ENCODE measurements at regions not wholly inside any gene's neighbourhood (a gene's known extent, or its start where the extent isn't known, plus 50 kb on each side); places are given as distances from the start of the nearest gene placed in this dataset.

DNA sequence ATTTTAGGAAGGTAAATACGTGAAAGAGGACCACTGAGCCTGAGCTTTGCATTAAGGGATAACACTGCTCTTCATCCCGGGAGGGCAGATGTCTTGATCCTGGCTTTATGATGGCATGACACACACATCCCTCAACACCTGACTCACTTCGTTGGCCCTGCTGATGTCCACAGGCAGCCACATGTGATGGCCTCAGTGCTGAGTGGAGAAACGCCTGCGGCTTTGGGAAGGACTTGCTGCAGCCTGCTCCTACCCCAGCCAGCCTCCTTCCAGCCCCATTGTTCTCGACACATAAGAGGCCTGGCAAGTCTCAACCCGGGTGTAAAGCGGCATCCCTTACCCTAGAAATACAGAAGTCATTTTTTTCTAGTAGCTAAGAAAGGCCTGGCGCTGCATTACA, 169.0 kb downstream of the SYK start:
- WGBS (ENCODE audit: insufficient coverage): 92% methylated on average over 9 of the region's 9 CpGs
- peaks cover 0 to 4% of the 10 kb centered on the region in 2 donors for H3K4me1 Mint-ChIP-seq
- Histone ChIP-seq H3K36me3 (ENCODE audit: control insufficient read depth, insufficient read depth, low read length) (no peaks in the 10 kb centered on the region), H3K27ac (ENCODE audit: low read length) (no peak overlapping the region), H3K9me3 (ENCODE audit: control insufficient read depth, insufficient read depth, low read length) (no peaks in the 10 kb centered on the region), H3K4me1 (ENCODE audit: control insufficient read depth, insufficient read depth, low read length) (no peaks in the 10 kb centered on the region), H3K27me3 (ENCODE audit: control insufficient read depth, insufficient read depth, low read length) (no peaks in the 10 kb centered on the region), H3K4me3 (ENCODE audit: low read length) (no peak overlapping the region)
- no peak for DNase-seq
- H3K27me3 Mint-ChIP-seq (ENCODE audit: low read depth in 2 of 2): peaks cover 0 to 10% of the 10 kb centered on the region in 2 donors
- H3K9me3 Mint-ChIP-seq: no peaks in the 10 kb centered on the region
- no peak overlapping the region for H3K27ac Mint-ChIP-seq
- intact Hi-C loops (cut with micrococcal nuclease): no loop called here
- no peak for ATAC-seq
- TF ChIP-seq, protein P1, sequence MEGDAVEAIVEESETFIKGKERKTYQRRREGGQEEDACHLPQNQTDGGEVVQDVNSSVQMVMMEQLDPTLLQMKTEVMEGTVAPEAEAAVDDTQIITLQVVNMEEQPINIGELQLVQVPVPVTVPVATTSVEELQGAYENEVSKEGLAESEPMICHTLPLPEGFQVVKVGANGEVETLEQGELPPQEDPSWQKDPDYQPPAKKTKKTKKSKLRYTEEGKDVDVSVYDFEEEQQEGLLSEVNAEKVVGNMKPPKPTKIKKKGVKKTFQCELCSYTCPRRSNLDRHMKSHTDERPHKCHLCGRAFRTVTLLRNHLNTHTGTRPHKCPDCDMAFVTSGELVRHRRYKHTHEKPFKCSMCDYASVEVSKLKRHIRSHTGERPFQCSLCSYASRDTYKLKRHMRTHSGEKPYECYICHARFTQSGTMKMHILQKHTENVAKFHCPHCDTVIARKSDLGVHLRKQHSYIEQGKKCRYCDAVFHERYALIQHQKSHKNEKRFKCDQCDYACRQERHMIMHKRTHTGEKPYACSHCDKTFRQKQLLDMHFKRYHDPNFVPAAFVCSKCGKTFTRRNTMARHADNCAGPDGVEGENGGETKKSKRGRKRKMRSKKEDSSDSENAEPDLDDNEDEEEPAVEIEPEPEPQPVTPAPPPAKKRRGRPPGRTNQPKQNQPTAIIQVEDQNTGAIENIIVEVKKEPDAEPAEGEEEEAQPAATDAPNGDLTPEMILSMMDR (IDR thresholded peaks at IDR 0.05): no peak
- no peaks in the 10 kb centered on the region for H3K36me3 Mint-ChIP-seq
- H3K4me3 Mint-ChIP-seq: no peak overlapping the region

DNA sequence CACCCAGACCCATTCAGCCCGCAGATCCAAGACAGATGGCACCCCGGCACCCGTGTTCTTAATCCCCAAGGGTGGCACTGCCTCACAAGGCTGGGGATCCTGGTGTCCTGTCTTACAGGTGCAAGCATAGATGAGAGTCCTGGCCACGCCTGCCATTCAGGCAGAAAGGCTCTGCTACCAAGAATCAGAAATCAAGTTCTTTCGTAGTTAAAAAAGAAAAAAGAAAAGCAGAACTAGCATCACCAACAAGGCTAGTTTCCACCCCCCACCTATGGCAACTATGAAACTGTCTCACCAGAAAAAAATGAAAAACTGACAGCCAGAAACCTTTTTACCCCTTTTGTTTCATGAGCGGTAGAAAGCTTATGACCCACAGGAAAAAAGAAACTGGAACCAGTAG, 170.4 kb downstream of the SYK start:
- no peaks in the 10 kb centered on the region for H3K4me1 ChIP-seq (ENCODE audit: control insufficient read depth, insufficient read depth, low read length)

DNA sequence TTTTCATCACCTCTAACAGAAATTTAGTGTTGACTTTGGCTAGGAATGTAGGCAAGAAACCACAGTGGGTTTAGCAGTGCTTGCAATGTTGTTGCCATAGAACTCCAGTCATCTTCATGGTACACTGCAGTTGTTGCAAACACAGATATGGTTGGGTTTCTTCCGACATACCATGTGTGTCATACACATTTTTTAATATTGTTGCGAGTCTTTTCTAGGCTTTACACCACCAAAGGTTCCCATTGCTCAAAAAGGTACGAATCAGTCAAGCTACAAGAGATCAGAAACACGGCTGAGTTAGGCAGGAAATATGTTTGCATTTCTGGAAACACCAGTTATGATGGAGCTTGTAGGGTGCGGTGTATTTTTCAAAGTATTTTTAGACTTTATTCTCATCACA, 172.4 kb downstream of the SYK start:
- Histone ChIP-seq H3K27me3 (ENCODE audit: control insufficient read depth, insufficient read depth, low read length) (no peaks in the 10 kb centered on the region), H3K4me1 (ENCODE audit: control insufficient read depth, insufficient read depth, low read length) (peaks cover 4% of the 10 kb centered on the region), H3K9me3 (ENCODE audit: control insufficient read depth, insufficient read depth, low read length) (no peaks in the 10 kb centered on the region), H3K4me3 (ENCODE audit: low read length) (no peak overlapping the region), H3K27ac (ENCODE audit: low read length) (no peak overlapping the region), H3K36me3 (ENCODE audit: control insufficient read depth, insufficient read depth, low read length) (no peaks in the 10 kb centered on the region)
- H3K27me3 Mint-ChIP-seq (ENCODE audit: low read depth in 2 of 2): peaks cover 0 to 10% of the 10 kb centered on the region in 2 donors
- no peaks in the 10 kb centered on the region for H3K36me3 Mint-ChIP-seq
- no peak overlapping the region for H3K4me3 Mint-ChIP-seq
- DNase-seq (no peak), ATAC-seq (no peak)
- 94% methylated on average over 4 of the region's 5 CpGs for WGBS (ENCODE audit: insufficient coverage)
- intact Hi-C loops (cut with micrococcal nuclease): no loop called here
- H3K9me3 Mint-ChIP-seq: no peaks in the 10 kb centered on the region
- TF ChIP-seq, protein P1 (IDR thresholded peaks at IDR 0.05): no peak
- H3K4me1 Mint-ChIP-seq: peaks cover 1 to 8% of the 10 kb centered on the region in 2 donors
- no peak overlapping the region for H3K27ac Mint-ChIP-seq

More for the DNA sequence above, 170.4 kb downstream of the SYK start:
- H3K36me3 Mint-ChIP-seq: no peaks in the 10 kb centered on the region
- no peak for DNase-seq
- Histone ChIP-seq H3K27me3 (ENCODE audit: control insufficient read depth, insufficient read depth, low read length) (no peaks in the 10 kb centered on the region), H3K4me3 (ENCODE audit: low read length) (no peak overlapping the region), H3K9me3 (ENCODE audit: control insufficient read depth, insufficient read depth, low read length) (no peaks in the 10 kb centered on the region), H3K27ac (ENCODE audit: low read length) (no peak overlapping the region), H3K36me3 (ENCODE audit: control insufficient read depth, insufficient read depth, low read length) (no peaks in the 10 kb centered on the region)
- no peak overlapping the region for H3K27ac Mint-ChIP-seq
- WGBS (ENCODE audit: insufficient coverage): 80% methylated on average over 6 of the region's 6 CpGs
- no peak for ATAC-seq
- peaks cover 0 to 10% of the 10 kb centered on the region in 2 donors for H3K27me3 Mint-ChIP-seq (ENCODE audit: low read depth in 2 of 2)
- H3K4me3 Mint-ChIP-seq: no peak overlapping the region
- intact Hi-C loops (cut with micrococcal nuclease): no loop called here
- H3K9me3 Mint-ChIP-seq: no peaks in the 10 kb centered on the region
- TF ChIP-seq, protein P1 (IDR thresholded peaks at IDR 0.05): no peak
- H3K4me1 Mint-ChIP-seq: peaks cover 0 to 4% of the 10 kb centered on the region in 2 donors

DNA sequence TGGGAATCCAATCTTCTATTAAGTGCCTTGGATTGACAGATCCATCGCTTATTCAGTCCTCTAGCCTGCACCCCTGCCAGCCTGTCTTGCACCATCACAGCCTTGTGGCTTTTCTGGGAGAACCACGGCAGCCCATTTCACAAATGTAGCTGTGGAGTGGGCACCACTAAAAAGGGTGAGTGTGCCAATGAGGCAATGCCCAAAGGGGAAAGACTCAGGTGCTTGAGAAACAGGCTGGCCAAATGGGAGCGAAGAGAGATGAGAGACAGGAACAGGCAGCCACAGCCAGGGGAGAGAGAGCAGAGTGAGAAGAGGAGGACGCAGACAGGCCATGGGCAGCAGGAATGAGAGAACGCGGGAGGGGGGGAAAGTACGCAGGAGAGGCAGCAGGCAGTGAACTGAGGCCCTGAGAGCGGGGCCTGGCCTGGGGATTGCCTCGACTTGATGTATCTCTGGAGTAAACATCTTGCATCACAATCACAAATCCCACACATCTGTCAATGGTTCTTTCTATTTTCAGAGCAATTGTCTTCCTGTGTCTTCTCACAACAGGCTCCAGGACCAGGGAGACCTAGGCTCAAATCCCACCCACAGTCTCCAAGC, 173.1 kb downstream of the SYK start:
- H3K36me3 Mint-ChIP-seq: no peaks in the 10 kb centered on the region
- H3K27ac ChIP-seq (ENCODE audit: low read length): no peak overlapping the region
- DNase-seq: no peak
- no peaks in the 10 kb centered on the region for H3K9me3 ChIP-seq (ENCODE audit: control insufficient read depth, insufficient read depth, low read length)
- H3K9me3 Mint-ChIP-seq: no peaks in the 10 kb centered on the region
- H3K27ac Mint-ChIP-seq: no peak overlapping the region
- H3K4me3 Mint-ChIP-seq: no peak overlapping the region
- no peaks in the 10 kb centered on the region for H3K27me3 ChIP-seq (ENCODE audit: control insufficient read depth, insufficient read depth, low read length)
- H3K36me3 ChIP-seq (ENCODE audit: control insufficient read depth, insufficient read depth, low read length): no peaks in the 10 kb centered on the region
- ATAC-seq: no peak
- WGBS (ENCODE audit: insufficient coverage): 86% methylated on average over 9 of the region's 9 CpGs
- peaks cover 5% of the 10 kb centered on the region for H3K4me1 ChIP-seq (ENCODE audit: control insufficient read depth, insufficient read depth, low read length)
- H3K4me1 Mint-ChIP-seq: peaks cover 5 to 16% of the 10 kb centered on the region in 2 donors
- TF ChIP-seq, protein P1 (IDR thresholded peaks at IDR 0.05): no peak
- no peak overlapping the region for H3K4me3 ChIP-seq (ENCODE audit: low read length)
- intact Hi-C loops (cut with micrococcal nuclease): no loop called here
- peaks cover 0 to 15% of the 10 kb centered on the region in 2 donors for H3K27me3 Mint-ChIP-seq (ENCODE audit: low read depth in 2 of 2)
